AG04449 (cell line): ENCODE measurements at regions not wholly inside any gene's neighbourhood (a gene's known extent, or its start where the extent isn't known, plus 50 kb on each side); places are given as distances from the start of the nearest gene placed in this dataset.

Source experiments
- CTCF ChIA-PET: fragments of 350-600 bp; formaldehyde crosslinking; extraction: SDS; loops from one replicate; lab custom pipeline; 2021; ENCODE audit warnings: antibody characterized with exemption; lab: Yijun Ruan, JAX
- POLR2A ChIA-PET: fragments of 400-600, 350-600 bp; formaldehyde crosslinking; extraction: SDS; loops from one replicate; lab custom pipeline; 2020; ENCODE audit warnings: antibody characterized with exemption, inconsistent platforms; lab: Yijun Ruan, JAX
- DNase-seq: peaks from one replicate; pipeline ENCODE4 v3.0.0-alpha.2; 2010; ENCODE audit warnings: low read depth, low spot score
- H3K4me3 ChIP-seq: 2 replicates; pipeline ENCODE4 v1.5.1; 2011; ENCODE audit warnings: low read depth, mild to moderate bottlenecking, control low read depth, low read length
- TF ChIP-seq, protein P1 (sequence below): IDR thresholded peaks from one replicate; pipeline ENCODE4 v1.5.1; 2011; ENCODE audit warnings: mild to moderate bottlenecking, moderate library complexity, low read length, control low read depth, inconsistent platforms; ENCODE audit not compliant: insufficient read depth; ENCODE audit errors: missing control alignments

DNA sequence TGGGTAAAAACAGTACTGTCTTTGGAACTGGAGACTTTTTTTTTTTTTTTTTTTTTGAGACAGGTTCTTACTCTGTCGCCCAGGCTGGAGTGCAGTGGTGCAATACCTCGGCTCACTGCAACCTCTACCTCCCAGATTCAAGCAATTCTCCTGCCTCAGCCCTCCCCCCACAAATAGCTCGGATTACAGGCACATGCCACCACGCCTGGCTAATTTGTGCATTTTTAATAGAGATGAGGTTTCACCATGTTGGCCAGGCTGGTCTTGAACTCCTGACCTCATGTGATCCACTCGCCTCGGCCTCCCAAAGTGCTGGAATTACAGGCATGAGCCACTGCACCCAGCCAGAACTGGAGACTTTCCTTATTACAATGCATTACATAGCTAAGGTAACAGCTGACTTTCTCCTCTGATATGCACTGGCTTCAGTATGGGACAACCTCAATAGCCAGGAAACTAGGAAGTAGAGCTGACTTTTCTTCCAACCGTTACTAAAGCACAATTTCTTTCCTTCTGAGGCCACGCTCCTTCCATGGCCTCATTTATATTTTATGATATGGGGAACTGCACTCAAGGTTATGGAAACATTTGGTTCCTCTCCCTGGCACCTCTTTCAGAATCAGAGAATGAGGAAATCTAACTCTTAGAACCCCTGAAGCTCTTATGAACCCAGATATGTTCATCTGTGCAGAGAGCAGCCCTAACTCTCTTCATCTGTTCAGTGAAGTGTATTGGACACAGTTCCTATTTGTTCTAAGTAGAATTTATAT, 53.5 kb upstream of the FAM9B start:
- DNase-seq: no peak
- ChIA-PET CTCF (no interaction called here), POLR2A (no interaction called here)
- TF ChIP-seq, protein P1, sequence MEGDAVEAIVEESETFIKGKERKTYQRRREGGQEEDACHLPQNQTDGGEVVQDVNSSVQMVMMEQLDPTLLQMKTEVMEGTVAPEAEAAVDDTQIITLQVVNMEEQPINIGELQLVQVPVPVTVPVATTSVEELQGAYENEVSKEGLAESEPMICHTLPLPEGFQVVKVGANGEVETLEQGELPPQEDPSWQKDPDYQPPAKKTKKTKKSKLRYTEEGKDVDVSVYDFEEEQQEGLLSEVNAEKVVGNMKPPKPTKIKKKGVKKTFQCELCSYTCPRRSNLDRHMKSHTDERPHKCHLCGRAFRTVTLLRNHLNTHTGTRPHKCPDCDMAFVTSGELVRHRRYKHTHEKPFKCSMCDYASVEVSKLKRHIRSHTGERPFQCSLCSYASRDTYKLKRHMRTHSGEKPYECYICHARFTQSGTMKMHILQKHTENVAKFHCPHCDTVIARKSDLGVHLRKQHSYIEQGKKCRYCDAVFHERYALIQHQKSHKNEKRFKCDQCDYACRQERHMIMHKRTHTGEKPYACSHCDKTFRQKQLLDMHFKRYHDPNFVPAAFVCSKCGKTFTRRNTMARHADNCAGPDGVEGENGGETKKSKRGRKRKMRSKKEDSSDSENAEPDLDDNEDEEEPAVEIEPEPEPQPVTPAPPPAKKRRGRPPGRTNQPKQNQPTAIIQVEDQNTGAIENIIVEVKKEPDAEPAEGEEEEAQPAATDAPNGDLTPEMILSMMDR: no peak
- H3K4me3 ChIP-seq: no peak overlapping the region

DNA sequence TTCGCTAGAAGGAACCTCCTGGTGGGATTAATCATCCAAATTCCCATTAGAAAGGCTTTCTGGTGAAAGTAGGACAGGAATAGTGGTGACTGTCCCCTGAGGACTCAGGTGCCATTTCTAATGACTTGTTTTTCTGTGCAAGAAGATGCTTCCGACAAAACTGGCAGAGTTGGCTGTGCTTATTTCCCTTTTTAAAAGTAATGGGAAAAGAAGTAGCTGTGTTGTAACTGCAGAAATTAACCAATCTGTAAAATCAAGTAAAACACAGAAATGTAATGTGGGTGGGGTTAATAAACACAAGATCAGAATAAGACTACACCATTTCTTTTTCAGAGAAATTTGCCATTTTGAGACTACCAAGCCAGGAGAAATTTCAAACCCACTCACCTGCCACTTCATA, 55.0 kb upstream of the FAM9B start:
- TF ChIP-seq, protein P1: no peak
- no peak for DNase-seq
- ChIA-PET POLR2A (no interaction called here), CTCF (no interaction called here)
- H3K4me3 ChIP-seq: no peak overlapping the region

DNA sequence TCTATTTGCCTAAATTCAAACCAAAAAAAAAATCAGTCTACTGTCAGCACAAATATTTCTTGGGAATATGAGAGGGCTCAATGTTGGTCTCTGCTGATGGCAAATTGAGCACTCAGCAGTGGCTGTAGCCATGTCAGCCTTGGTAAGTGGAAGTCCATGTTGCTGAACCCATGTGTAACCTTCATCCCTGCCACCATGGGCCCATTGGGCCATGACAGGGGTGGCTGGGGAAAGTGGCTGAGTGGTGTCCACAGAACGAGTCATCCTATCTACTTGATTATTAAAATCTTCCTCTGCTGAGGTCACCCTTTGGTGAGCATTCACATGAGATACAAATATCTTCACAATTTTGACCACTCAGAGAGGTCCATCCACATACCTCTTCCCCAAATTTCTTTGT, 56.8 kb upstream of the FAM9B start:
- H3K4me3 ChIP-seq: no peak overlapping the region
- no peak for DNase-seq
- ChIA-PET POLR2A (no interaction called here), CTCF (no interaction called here)
- TF ChIP-seq, protein P1: no peak

DNA sequence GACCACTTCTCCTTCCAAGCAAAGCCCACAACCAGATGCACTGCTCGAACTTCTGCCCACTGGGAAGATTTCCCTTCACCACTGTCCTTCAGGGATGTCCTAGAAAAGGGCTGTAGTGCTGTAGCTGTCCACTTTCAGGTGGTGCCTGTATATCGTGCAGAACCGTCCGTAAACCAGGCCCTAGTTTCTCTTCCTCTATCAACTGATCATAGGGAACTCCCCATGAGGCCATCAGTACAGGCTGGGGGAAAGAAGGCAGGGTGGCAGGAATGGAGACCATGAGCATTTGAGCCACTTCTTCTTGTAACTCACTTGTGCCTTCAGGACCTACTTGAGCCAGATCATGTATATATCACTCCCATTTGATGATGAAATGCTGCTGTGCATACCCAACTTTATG, 57.3 kb upstream of the FAM9B start:
- CTCF ChIA-PET: no interaction called here
- DNase-seq: no peak
- TF ChIP-seq, protein P1: no peak
- H3K4me3 ChIP-seq: no peak overlapping the region
- POLR2A ChIA-PET: no interaction called here

DNA sequence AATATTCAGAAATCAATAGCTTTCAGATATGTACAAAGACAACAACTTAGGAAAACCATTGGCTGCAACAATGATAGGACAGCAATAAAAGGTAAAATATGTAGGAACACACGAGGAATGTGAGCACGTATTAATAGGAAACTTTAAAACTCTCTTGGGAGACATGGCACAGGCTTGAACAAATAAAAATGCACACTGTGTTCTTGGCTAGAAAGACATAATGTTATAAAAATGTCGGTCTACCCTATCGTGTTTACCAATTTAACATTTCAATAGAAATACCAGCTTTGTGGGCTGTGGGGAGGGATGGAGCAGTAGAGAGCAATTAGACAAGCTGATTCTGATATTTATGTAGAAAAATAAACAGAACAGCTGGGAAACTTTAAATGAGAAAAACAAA, 69.0 kb upstream of the FAM9B start:
- CTCF ChIA-PET: no interaction called here
- POLR2A ChIA-PET: no interaction called here
- TF ChIP-seq, protein P1: no peak
- no peak for DNase-seq
- no peak overlapping the region for H3K4me3 ChIP-seq

DNA sequence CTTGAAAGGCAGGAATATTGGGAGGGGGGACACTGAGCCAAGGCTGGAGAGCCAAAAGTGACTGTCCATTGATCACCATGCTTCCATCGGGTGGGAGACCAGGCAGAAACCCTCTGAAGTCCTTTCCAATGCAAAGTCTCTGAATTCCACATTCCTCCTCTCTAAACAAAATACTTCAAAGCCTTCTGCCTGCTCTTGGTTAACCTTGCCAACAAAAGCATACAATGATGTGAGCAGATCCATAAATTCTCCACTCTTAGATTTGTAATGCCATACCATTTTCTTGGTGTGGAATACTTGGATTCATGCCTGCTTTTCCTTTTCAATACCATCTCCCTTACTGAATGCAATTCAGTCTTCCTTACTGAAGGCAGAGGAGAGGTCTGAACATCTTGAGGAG, 74.1 kb upstream of the FAM9B start:
- POLR2A ChIA-PET: no interaction called here
- CTCF ChIA-PET: no interaction called here
- no peak for DNase-seq
- no peak overlapping the region for H3K4me3 ChIP-seq
- TF ChIP-seq, protein P1: no peak
